ENCODE measurements at regions not wholly inside any gene's neighbourhood (a gene's known extent, or its start where the extent isn't known, plus 50 kb on each side); places are given as distances from the start of the nearest gene placed in this dataset.
A peak's percentile ranks its signal among the peaks of the same experiment; 100 is the strongest.
"Not testable (repeated sequence)": the region's sequence is repeated elsewhere in the genome, so short reads cannot be mapped to it uniquely, and the experiment has no call there.

DNA sequence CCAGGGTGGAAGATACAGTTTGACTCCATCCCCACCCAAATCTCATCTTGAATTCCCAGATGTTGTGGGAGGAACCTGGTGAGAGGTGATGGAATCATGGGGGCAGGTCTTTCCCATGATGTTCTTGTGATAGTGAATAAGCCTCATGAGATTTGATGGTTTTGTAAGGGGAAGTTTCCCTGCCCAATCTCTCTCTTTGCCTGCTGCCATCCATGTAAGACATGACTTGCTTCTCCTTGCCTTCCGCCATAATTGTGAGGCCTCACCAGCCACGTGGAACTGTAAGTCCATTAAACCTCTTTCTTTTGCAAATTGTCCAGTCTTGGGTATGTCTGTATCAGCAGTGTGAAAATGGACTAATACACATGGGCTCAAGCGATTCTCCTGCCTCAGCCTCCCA lies 59.4 kb upstream of the LHX5 start:
- WGBS, 2 donors (ENCODE audit: extremely low coverage in 2 of 2, insufficient read length in 2 of 2, insufficient replicate concordance in 1 of 2) = no CpG with 5 or more reads among the region's 3 CpGs
- not testable (repeated sequence) for H2AK5ac ChIP-seq (ENCODE audit: low read depth, low read length); H2BK120ac ChIP-seq (ENCODE audit: low read depth, low read length); H2BK12ac ChIP-seq (ENCODE audit: low read length); H3K4ac ChIP-seq (ENCODE audit: low read length); H3K36me3 ChIP-seq (replicated peaks in 1 of 2; ENCODE audit: control insufficient read depth in 2 of 2, insufficient read depth in 2 of 2, low read length in 2 of 2); H2BK15ac ChIP-seq (ENCODE audit: low read length); H3K4me2 ChIP-seq (ENCODE audit: insufficient read depth, low read length, poor library complexity, severe bottlenecking); H2AFZ ChIP-seq (ENCODE audit: low read length); H3K23ac ChIP-seq (ENCODE audit: low read depth, low read length, poor library complexity); H3K27ac ChIP-seq (replicated peaks; ENCODE audit: low read length); H4K8ac ChIP-seq (ENCODE audit: low read depth, low read length); H2BK5ac ChIP-seq (ENCODE audit: low read length); H3K14ac ChIP-seq (ENCODE audit: low read length); H3K4me1 ChIP-seq (ENCODE audit: control insufficient read depth in 2 of 2, insufficient read depth in 1 of 2, low read depth in 1 of 2, low read length in 2 of 2); H3K9ac ChIP-seq (ENCODE audit: low read depth, low read length, poor library complexity); DNase-seq (ENCODE audit: low spot score); H4K91ac ChIP-seq (ENCODE audit: low read depth, low read length, poor library complexity); H3K9me3 ChIP-seq (replicated peaks in 1 of 2; ENCODE audit: control insufficient read depth in 2 of 2, insufficient read depth in 1 of 2, low read depth in 1 of 2, low read length in 2 of 2); H3K79me1 ChIP-seq (ENCODE audit: low read depth, low read length); H3K18ac ChIP-seq (ENCODE audit: low read length); H3K4me3 ChIP-seq (ENCODE audit: low read length in 2 of 2)
- peaks cover 0 to 12% (median 0%) of the 10 kb centered on the region in 3 experiments for H3K27me3 ChIP-seq (ENCODE audit: control insufficient read depth in 3 of 3, insufficient read depth in 3 of 3, low read depth in 1 of 3, low read length in 3 of 3)

DNA sequence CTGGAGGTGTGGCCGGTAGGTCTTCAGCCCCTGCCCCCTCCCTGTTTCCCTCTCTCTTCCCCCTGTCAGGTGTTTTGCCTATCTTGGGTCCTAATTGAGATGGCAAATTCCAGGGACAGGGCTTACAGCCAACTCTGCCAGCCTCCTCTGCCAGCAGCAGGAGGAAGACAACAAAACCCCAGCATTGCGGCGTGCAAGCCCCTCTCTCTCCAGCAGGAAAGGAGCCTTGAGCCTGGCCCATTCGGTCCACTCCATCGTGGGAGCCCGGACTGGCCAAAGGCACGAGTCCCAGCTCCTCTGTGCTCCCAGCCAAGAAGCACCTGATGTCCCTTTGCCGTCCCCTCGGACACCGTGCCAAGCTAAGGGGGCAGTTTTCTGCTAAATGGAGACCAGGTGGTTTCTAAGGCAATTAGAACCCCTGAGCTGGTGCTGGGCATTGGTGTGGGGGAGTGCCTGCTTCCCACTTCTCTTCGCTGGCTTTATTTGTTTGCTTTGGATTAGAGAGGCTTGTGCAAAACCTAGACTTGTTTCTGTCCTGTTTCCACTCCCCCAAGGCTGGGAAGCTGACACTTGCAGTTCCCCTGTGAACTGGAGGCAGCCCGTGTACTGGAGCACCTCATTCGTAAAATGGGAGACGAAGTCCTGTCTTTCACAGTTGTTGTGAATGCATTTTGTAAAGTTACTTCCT lies 57.1 kb upstream of the LHX5 start:
- Histone ChIP-seq H2BK15ac (ENCODE audit: low read length) (peak overlapping the region; percentile 63), H2AFZ (ENCODE audit: low read length) (no peak overlapping the region), H4K91ac (ENCODE audit: low read depth, low read length, poor library complexity) (no peak overlapping the region), H3K27ac (replicated peaks; ENCODE audit: low read length) (no peak overlapping the region), H4K8ac (ENCODE audit: low read depth, low read length) (no peak overlapping the region), H3K36me3 (replicated peaks in 1 of 2; ENCODE audit: control insufficient read depth in 2 of 2, insufficient read depth in 2 of 2, low read length in 2 of 2) (no peaks in the 10 kb centered on the region), H3K14ac (ENCODE audit: low read length) (peak overlapping the region; percentile 65), H2BK5ac (ENCODE audit: low read length) (no peak overlapping the region), H3K4ac (ENCODE audit: low read length) (no peak overlapping the region), H3K4me3 (ENCODE audit: low read length in 2 of 2) (no peak overlapping the region), H3K9me3 (replicated peaks in 1 of 2; ENCODE audit: control insufficient read depth in 2 of 2, insufficient read depth in 1 of 2, low read depth in 1 of 2, low read length in 2 of 2) (no peaks in the 10 kb centered on the region), H3K4me1 (ENCODE audit: control insufficient read depth in 2 of 2, insufficient read depth in 1 of 2, low read depth in 1 of 2, low read length in 2 of 2) (peaks cover 0 to 8% of the 10 kb centered on the region in 2 donors), H2AK5ac (ENCODE audit: low read depth, low read length) (no peak overlapping the region), H3K79me1 (ENCODE audit: low read depth, low read length) (no peaks in the 10 kb centered on the region), H3K9ac (ENCODE audit: low read depth, low read length, poor library complexity) (no peak overlapping the region), H3K4me2 (ENCODE audit: insufficient read depth, low read length, poor library complexity, severe bottlenecking) (no peak overlapping the region), H2BK120ac (ENCODE audit: low read depth, low read length) (peak overlapping the region; percentile 50), H3K23ac (ENCODE audit: low read depth, low read length, poor library complexity) (no peak overlapping the region), H2BK12ac (ENCODE audit: low read length) (peak overlapping the region; percentile 75), H3K18ac (ENCODE audit: low read length) (peak overlapping the region; percentile 81), H3K27me3 (ENCODE audit: control insufficient read depth in 3 of 3, insufficient read depth in 3 of 3, low read depth in 1 of 3, low read length in 3 of 3) (peaks cover 0 to 23% (median 0%) of the 10 kb centered on the region in 3 experiments)
- DNase-seq (ENCODE audit: low spot score) = no peak
- no CpG with 5 or more reads among the region's 14 CpGs for WGBS, 2 donors (ENCODE audit: extremely low coverage in 2 of 2, insufficient read length in 2 of 2, insufficient replicate concordance in 1 of 2)

DNA sequence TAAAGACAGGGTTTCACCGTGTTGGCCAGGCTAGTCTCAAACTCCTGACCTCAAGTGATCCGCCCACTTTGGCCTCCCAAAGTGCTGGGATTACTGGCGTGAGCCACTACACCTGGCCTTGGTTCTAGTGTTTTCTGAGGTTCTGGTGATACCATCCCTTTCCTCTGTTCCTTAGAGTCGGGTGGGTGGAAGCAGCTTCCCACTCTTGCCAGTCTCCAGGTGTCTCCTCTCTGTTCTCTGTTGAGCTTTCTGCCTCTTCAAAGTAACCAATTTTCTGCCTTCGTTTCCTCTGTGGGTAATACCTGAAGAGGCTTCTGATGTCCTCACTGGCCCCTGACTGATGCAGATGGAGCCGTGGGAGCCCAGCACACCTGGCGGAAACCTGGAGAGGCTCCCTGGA lies 53.4 kb upstream of the LHX5 start:
- no peak for DNase-seq (ENCODE audit: low spot score)
- Histone ChIP-seq H2BK12ac (ENCODE audit: low read length) (no peak overlapping the region), H4K91ac (ENCODE audit: low read depth, low read length, poor library complexity) (no peak overlapping the region), H2BK15ac (ENCODE audit: low read length) (no peak overlapping the region), H3K4ac (ENCODE audit: low read length) (no peak overlapping the region), H3K4me3 (ENCODE audit: low read length in 2 of 2) (no peak overlapping the region), H4K8ac (ENCODE audit: low read depth, low read length) (no peak overlapping the region), H3K9me3 (replicated peaks in 1 of 2; ENCODE audit: control insufficient read depth in 2 of 2, insufficient read depth in 1 of 2, low read depth in 1 of 2, low read length in 2 of 2) (no peaks in the 10 kb centered on the region), H3K4me1 (ENCODE audit: control insufficient read depth in 2 of 2, insufficient read depth in 1 of 2, low read depth in 1 of 2, low read length in 2 of 2) (peaks cover 0 to 17% of the 10 kb centered on the region in 2 donors), H3K4me2 (ENCODE audit: insufficient read depth, low read length, poor library complexity, severe bottlenecking) (no peak overlapping the region), H2BK120ac (ENCODE audit: low read depth, low read length) (no peak overlapping the region), H3K14ac (ENCODE audit: low read length) (no peak overlapping the region), H3K27ac (replicated peaks; ENCODE audit: low read length) (no peak overlapping the region), H2AFZ (ENCODE audit: low read length) (no peak overlapping the region), H3K79me1 (ENCODE audit: low read depth, low read length) (no peaks in the 10 kb centered on the region), H2AK5ac (ENCODE audit: low read depth, low read length) (no peak overlapping the region), H3K23ac (ENCODE audit: low read depth, low read length, poor library complexity) (no peak overlapping the region), H3K9ac (ENCODE audit: low read depth, low read length, poor library complexity) (no peak overlapping the region), H3K27me3 (ENCODE audit: control insufficient read depth in 3 of 3, insufficient read depth in 3 of 3, low read depth in 1 of 3, low read length in 3 of 3) (peaks cover 0 to 51% (median 3%) of the 10 kb centered on the region in 3 experiments), H2BK5ac (ENCODE audit: low read length) (no peak overlapping the region), H3K18ac (ENCODE audit: low read length) (no peak overlapping the region), H3K36me3 (replicated peaks in 1 of 2; ENCODE audit: control insufficient read depth in 2 of 2, insufficient read depth in 2 of 2, low read length in 2 of 2) (no peaks in the 10 kb centered on the region)
- WGBS, 2 donors (ENCODE audit: extremely low coverage in 2 of 2, insufficient read length in 2 of 2, insufficient replicate concordance in 1 of 2) = no CpG with 5 or more reads among the region's 7 CpGs

DNA sequence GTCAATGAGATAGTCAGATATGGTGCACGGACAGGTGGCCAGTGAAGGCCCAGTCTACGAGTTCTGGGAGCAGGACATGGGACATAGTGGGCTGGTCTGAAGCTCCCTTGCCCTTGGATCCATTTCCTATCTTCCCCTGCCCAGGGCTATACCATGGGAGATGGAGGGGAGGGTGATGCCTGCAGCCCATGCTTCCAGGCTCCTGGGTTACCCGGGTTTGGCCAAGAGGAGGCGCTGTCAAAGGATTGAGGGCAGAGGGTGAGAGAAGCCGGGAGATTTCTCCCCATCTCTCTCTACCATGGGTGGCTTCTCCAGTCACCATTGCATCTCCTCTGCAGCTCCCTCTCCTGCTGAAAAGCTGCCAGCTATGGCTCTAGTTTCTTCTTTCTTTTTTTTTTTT lies 52.8 kb upstream of the LHX5 start:
- H4K8ac ChIP-seq (ENCODE audit: low read depth, low read length) = no peak overlapping the region
- H3K27me3 ChIP-seq (ENCODE audit: control insufficient read depth in 3 of 3, insufficient read depth in 3 of 3, low read depth in 1 of 3, low read length in 3 of 3) = peaks cover 0 to 56% (median 3%) of the 10 kb centered on the region in 3 experiments
- H2BK15ac ChIP-seq (ENCODE audit: low read length) = no peak overlapping the region
- no peak overlapping the region for H2BK120ac ChIP-seq (ENCODE audit: low read depth, low read length)
- no peak overlapping the region for H3K4me3 ChIP-seq (ENCODE audit: low read length in 2 of 2)
- no peak overlapping the region for H3K27ac ChIP-seq (replicated peaks; ENCODE audit: low read length)
- no peak overlapping the region for H2BK12ac ChIP-seq (ENCODE audit: low read length)
- H3K9me3 ChIP-seq (replicated peaks in 1 of 2; ENCODE audit: control insufficient read depth in 2 of 2, insufficient read depth in 1 of 2, low read depth in 1 of 2, low read length in 2 of 2) = no peaks in the 10 kb centered on the region
- DNase-seq (ENCODE audit: low spot score) = no peak
- no peak overlapping the region for H3K23ac ChIP-seq (ENCODE audit: low read depth, low read length, poor library complexity)
- H3K4me2 ChIP-seq (ENCODE audit: insufficient read depth, low read length, poor library complexity, severe bottlenecking) = no peak overlapping the region
- no CpG with 5 or more reads among the region's 5 CpGs for WGBS, 2 donors (ENCODE audit: extremely low coverage in 2 of 2, insufficient read length in 2 of 2, insufficient replicate concordance in 1 of 2)
- no peaks in the 10 kb centered on the region for H3K79me1 ChIP-seq (ENCODE audit: low read depth, low read length)
- H3K18ac ChIP-seq (ENCODE audit: low read length) = peak overlapping the region; percentile 0
- no peak overlapping the region for H4K91ac ChIP-seq (ENCODE audit: low read depth, low read length, poor library complexity)
- no peak overlapping the region for H2AFZ ChIP-seq (ENCODE audit: low read length)
- H2AK5ac ChIP-seq (ENCODE audit: low read depth, low read length) = peak overlapping the region; percentile 1
- no peak overlapping the region for H3K9ac ChIP-seq (ENCODE audit: low read depth, low read length, poor library complexity)
- no peak overlapping the region for H2BK5ac ChIP-seq (ENCODE audit: low read length)
- H3K4me1 ChIP-seq (ENCODE audit: control insufficient read depth in 2 of 2, insufficient read depth in 1 of 2, low read depth in 1 of 2, low read length in 2 of 2) = peaks cover 0 to 17% of the 10 kb centered on the region in 2 donors
- H3K36me3 ChIP-seq (replicated peaks in 1 of 2; ENCODE audit: control insufficient read depth in 2 of 2, insufficient read depth in 2 of 2, low read length in 2 of 2) = no peaks in the 10 kb centered on the region
- no peak overlapping the region for H3K4ac ChIP-seq (ENCODE audit: low read length)
- no peak overlapping the region for H3K14ac ChIP-seq (ENCODE audit: low read length)
